ENCODE measurements at regions not wholly inside any gene's neighbourhood (a gene's known extent, or its start where the extent isn't known, plus 50 kb on each side); places are given as distances from the start of the nearest gene placed in this dataset.

GRCh38 chr3:28613511-28614106 lies 265.0 kb upstream of the AZI2 start:
- TF ChIP-seq EGR1 (IDR thresholded peaks at IDR 0.05), result no peak
- TF ChIP-seq, protein P1, sequence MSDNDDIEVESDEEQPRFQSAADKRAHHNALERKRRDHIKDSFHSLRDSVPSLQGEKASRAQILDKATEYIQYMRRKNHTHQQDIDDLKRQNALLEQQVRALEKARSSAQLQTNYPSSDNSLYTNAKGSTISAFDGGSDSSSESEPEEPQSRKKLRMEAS (IDR thresholded peaks at IDR 0.05), result no peak
- TF ChIP-seq ZBTB7A (IDR thresholded peaks at IDR 0.05; ENCODE audit: low read depth), result no peak
- no peak for TF ChIP-seq TCF12 (IDR thresholded peaks at IDR 0.05; ENCODE audit: low read depth)
- TF ChIP-seq REST (IDR thresholded peaks at IDR 0.05; ENCODE audit: low read depth), result no peak
- TF ChIP-seq USF1 (IDR thresholded peaks at IDR 0.05), result no peak
- no peak for TF ChIP-seq TAF1 (IDR thresholded peaks at IDR 0.05; ENCODE audit: low read depth)
- no peak for TF ChIP-seq NFIC (IDR thresholded peaks at IDR 0.05)
- no peak for TF ChIP-seq FOXM1 (IDR thresholded peaks at IDR 0.05; ENCODE audit: borderline replicate concordance, low read depth)
- TF ChIP-seq CEBPB (IDR thresholded peaks at IDR 0.05), result no peak
- no peak for TF ChIP-seq EP300 (IDR thresholded peaks at IDR 0.05; ENCODE audit: borderline replicate concordance)
- no peak for TF ChIP-seq CREB1 (IDR thresholded peaks at IDR 0.05; ENCODE audit: low read depth)
- TF ChIP-seq TEAD4 (IDR thresholded peaks at IDR 0.05), result no peak
- TF ChIP-seq YY1 (IDR thresholded peaks at IDR 0.05; ENCODE audit: low read depth), result no peak

- no peak for TF ChIP-seq NFIC (IDR thresholded peaks at IDR 0.05)
- TF ChIP-seq, protein P1 (IDR thresholded peaks at IDR 0.05), result no peak
- no peak for TF ChIP-seq TEAD4 (IDR thresholded peaks at IDR 0.05)
- TF ChIP-seq CEBPB (IDR thresholded peaks at IDR 0.05), result no peak
- no peak for TF ChIP-seq YY1 (IDR thresholded peaks at IDR 0.05; ENCODE audit: low read depth)
- TF ChIP-seq FOXM1 (IDR thresholded peaks at IDR 0.05; ENCODE audit: borderline replicate concordance, low read depth), result no peak
- TF ChIP-seq ZBTB7A (IDR thresholded peaks at IDR 0.05; ENCODE audit: low read depth), result no peak
- TF ChIP-seq TAF1 (IDR thresholded peaks at IDR 0.05; ENCODE audit: low read depth), result no peak
- TF ChIP-seq RAD21 (IDR thresholded peaks at IDR 0.05; ENCODE audit: low read depth), result no peak
- no peak for TF ChIP-seq EP300 (IDR thresholded peaks at IDR 0.05; ENCODE audit: borderline replicate concordance)
- TF ChIP-seq TCF12 (IDR thresholded peaks at IDR 0.05; ENCODE audit: low read depth), result no peak
- no peak for TF ChIP-seq EGR1 (IDR thresholded peaks at IDR 0.05)
- no peak for TF ChIP-seq CREB1 (IDR thresholded peaks at IDR 0.05; ENCODE audit: low read depth)
Observed at GRCh38 chr3:28615071-28615470, 266.4 kb upstream of the AZI2 start.

- TF ChIP-seq YY1 (IDR thresholded peaks at IDR 0.05; ENCODE audit: low read depth) (no peak), FOXM1 (IDR thresholded peaks at IDR 0.05; ENCODE audit: borderline replicate concordance, low read depth) (no peak), EP300 (IDR thresholded peaks at IDR 0.05; ENCODE audit: borderline replicate concordance) (no peak), TEAD4 (IDR thresholded peaks at IDR 0.05) (no peak), TCF12 (IDR thresholded peaks at IDR 0.05; ENCODE audit: low read depth) (no peak), CREB1 (IDR thresholded peaks at IDR 0.05; ENCODE audit: low read depth) (no peak), CEBPB (IDR thresholded peaks at IDR 0.05) (no peak)
Observed at GRCh38 chr3:28615971-28616370, 267.3 kb upstream of the AZI2 start.

DNA sequence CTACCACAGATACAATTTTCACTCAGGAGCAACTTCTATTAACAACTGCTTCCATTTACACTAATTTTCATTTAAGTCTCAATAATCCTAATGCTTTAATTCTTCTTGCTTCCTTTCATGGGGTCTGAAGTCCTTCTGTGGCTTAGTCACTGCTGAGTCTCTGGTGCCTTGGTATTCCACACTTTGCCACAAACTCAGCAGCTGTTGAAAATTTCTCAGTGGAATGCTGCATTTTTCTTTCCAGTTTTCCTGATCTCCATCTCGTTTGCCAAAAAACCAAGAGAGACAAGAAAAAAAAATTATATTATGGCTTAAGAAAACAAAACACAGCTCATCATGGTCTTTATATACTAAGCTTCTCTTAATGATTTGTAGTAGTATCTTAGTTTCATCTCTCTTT lies 269.2 kb upstream of the AZI2 start:
- TF ChIP-seq USF1 (IDR thresholded peaks at IDR 0.05) (no peak), CEBPB (IDR thresholded peaks at IDR 0.05) (no peak), NFIC (IDR thresholded peaks at IDR 0.05) (no peak), EGR1 (IDR thresholded peaks at IDR 0.05) (no peak), TAF1 (IDR thresholded peaks at IDR 0.05; ENCODE audit: low read depth) (no peak), YY1 (IDR thresholded peaks at IDR 0.05; ENCODE audit: low read depth) (no peak), TCF12 (IDR thresholded peaks at IDR 0.05; ENCODE audit: low read depth) (no peak)
- TF ChIP-seq, protein P1 (IDR thresholded peaks at IDR 0.05), result no peak

DNA sequence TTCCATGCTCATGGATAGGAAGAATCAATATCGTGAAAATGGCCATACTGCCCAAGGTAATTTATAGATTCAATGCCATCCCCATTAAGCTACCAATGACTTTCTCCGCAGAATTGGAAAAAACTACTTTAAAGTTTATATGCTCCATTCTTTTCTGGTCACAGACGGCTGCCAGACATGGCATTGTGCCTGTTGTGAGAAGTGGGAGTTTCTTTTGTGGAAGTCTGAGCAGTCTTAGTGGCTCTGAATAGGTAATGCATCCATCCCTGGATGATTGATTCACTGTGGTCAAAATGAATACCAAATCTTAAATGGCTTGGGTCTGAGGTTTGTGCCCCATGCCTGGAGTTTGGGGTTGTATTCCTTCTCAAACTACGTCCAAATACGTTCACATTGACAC lies 274.5 kb upstream of the AZI2 start:
- no peak for TF ChIP-seq TEAD4 (IDR thresholded peaks at IDR 0.05)
- TF ChIP-seq CEBPB (IDR thresholded peaks at IDR 0.05), result no peak
- TF ChIP-seq RAD21 (IDR thresholded peaks at IDR 0.05; ENCODE audit: low read depth), result no peak
- TF ChIP-seq YY1 (IDR thresholded peaks at IDR 0.05; ENCODE audit: low read depth), result no peak
- no peak for TF ChIP-seq USF1 (IDR thresholded peaks at IDR 0.05)
- TF ChIP-seq FOXM1 (IDR thresholded peaks at IDR 0.05; ENCODE audit: borderline replicate concordance, low read depth), result no peak
- TF ChIP-seq TCF12 (IDR thresholded peaks at IDR 0.05; ENCODE audit: low read depth), result no peak
- TF ChIP-seq ZBTB7A (IDR thresholded peaks at IDR 0.05; ENCODE audit: low read depth), result no peak
- TF ChIP-seq, protein P1 (IDR thresholded peaks at IDR 0.05), result no peak
- no peak for TF ChIP-seq NFIC (IDR thresholded peaks at IDR 0.05)
- no peak for TF ChIP-seq TAF1 (IDR thresholded peaks at IDR 0.05; ENCODE audit: low read depth)
- TF ChIP-seq EGR1 (IDR thresholded peaks at IDR 0.05), result no peak
- no peak for TF ChIP-seq REST (IDR thresholded peaks at IDR 0.05; ENCODE audit: low read depth)
- no peak for TF ChIP-seq EP300 (IDR thresholded peaks at IDR 0.05; ENCODE audit: borderline replicate concordance)
- no peak for TF ChIP-seq CREB1 (IDR thresholded peaks at IDR 0.05; ENCODE audit: low read depth)
